ENCODE measurements at regions not wholly inside any gene's neighbourhood (a gene's known extent, or its start where the extent isn't known, plus 50 kb on each side); places are given as distances from the start of the nearest gene placed in this dataset.
"Not testable (repeated sequence)": the region's sequence is repeated elsewhere in the genome, so short reads cannot be mapped to it uniquely, and the experiment has no call there.

DNA sequence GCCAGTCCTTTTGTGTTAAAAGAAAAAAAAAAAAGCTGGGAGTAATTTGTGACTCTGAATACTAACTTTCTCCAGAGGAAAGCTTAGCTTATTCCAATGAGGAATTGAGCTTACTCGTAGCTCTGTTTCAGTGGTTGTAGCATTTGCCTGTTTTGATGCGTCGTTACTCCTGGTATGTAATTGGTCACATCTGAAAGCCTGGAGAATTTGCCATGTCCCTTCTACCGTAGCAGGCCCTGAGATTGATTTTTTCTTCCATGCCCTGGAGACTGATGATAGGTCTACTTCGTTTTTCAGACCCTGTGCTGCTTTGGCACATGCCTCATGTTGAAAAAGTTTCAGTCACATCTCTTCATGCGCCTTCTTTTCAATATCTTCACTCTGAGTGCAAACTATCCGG lies 1103.0 kb downstream of the PLA2G4A start:
- no peak for DNase-seq

- no peak for DNase-seq
Observed at GRCh38 chr1:187933562-187934419, 1105.0 kb downstream of the PLA2G4A start.

DNA sequence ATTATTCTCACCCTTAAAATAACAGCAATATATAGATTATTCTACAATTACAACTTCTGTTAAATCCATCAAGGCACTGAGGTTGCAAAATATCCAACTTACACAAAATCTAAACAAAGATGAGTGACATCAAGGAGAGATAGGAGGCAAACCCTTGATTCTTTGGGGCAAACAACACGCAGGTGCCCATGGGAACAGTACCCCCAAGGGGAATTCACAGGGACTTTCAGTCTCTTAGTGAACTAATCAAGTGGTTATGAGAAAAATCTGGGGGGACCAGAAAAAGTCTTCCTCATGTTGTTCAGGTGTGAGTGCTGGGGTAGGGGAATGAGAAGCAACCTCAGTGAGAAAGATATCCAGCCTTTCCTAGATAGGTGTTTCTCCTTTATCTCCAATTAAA lies 1107.9 kb downstream of the PLA2G4A start:
- no peak for DNase-seq

DNA sequence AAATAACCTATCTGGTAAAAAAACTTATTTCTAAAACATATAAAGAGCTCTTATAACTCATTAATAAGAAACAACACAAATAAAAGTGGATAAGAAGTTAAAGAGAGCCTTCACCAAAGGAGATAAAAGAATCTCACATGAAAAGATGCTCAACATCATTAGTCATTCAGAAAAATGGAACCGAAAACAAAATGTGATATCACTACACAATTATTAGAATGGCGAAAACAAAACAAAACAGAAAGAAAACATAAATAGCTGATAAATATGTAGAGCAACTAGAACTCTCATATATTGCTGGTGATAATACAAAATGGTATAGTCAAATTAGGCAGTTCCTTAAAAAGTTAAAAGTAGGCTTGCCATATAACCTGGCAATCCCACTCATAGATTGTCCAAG lies 1109.3 kb downstream of the PLA2G4A start:
- no peak for DNase-seq

GRCh38 chr1:187942986-187943385 lies 1114.2 kb downstream of the PLA2G4A start:
- DNase-seq = no peak

DNA sequence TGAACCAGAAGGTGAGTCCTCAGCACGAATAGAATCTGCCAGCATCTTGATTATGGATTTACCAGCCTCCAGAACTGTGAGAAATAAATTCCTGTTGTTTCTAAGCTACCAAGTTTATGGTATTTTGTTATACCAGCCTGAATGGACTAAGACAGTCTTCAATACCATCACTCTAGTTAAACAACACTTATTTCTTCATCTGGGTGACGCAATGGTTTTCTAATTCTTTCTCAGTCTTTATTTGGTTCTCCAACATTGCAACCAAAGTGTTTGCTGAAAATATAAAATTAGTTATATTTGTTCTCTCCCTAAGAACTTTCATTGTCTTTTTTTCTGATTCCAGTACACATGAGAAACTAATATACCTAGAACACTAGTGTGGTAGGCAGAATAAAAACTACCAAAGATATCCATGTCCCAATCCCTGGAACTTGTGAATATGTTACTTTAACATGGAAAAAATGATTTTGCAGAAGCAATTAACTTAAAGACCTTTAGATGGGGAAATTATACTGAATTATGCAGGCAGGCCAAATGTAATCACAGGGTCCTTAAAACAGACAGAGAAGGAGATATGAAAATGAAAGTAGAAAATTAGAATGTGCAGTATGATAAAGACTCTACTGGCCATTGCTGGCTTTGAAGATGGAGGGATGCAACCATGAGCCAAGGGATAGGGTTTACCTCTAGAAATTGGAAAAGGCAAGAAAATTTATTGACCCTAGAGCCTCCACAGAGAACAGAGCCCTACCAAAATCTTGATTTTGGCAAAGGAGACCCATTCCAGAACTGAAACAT lies 1115.1 kb downstream of the PLA2G4A start:
- no peak for DNase-seq

DNA sequence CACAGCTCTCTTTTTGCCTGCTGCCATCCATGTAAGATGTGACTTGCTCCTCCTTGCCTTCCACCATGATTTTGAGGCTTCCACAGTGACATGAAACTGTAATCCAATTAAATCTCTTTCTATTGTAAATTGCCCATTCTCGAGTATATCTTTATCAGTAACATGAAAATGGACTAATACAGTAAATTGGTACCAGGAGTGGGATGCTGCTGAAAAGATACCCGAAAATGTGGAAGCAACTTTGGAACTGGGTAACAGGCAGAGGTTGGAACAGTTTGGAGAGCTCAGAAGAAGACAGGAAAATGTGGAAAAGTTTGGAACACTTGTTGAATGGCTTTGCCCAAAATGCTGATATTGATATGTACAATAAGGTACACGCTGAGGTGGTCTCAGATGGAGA lies 1117.9 kb downstream of the PLA2G4A start:
- not testable (repeated sequence) for DNase-seq

GRCh38 chr1:187947359-187947758 lies 1118.6 kb downstream of the PLA2G4A start:
- no peak for DNase-seq

GRCh38 chr1:187948170-187948794 lies 1119.5 kb downstream of the PLA2G4A start:
- no peak for DNase-seq

DNA sequence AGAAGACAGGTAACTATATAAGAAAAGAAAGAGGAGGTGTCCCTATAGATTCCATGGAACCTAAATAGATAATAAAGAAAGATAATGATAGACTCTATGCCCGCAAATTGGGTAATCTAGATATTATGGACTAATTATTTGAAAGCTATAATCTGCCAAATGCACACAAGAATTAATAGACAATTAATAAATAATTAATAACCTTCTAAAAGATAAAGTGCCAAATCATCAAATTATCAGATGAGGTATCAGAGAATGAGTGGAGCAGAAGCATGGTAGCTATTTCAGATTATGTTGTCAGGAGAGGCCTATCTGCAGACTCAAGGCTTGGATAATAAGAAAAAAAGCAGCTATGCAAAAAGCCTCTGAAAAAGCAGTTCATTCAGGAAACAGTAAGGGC lies 1120.8 kb downstream of the PLA2G4A start:
- DNase-seq = no peak

DNA sequence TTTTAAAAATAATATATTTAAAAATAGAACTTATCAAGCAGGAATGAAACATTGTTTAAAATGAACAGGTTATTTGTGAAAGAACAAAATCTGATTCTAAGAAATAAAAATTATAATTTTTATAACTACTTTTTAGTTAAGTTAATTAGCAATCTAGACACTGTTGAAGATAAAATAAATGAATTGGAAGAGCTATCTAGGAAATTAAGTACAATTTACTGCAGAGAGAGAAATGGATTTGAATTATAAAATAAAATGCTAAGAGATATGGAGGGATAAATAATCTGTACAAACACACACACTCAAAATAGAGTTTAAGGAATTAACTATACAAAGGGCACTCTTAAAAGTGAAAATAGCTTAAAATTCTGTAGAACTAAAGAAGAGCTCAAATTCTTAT lies 1123.1 kb downstream of the PLA2G4A start:
- no peak for DNase-seq

DNA sequence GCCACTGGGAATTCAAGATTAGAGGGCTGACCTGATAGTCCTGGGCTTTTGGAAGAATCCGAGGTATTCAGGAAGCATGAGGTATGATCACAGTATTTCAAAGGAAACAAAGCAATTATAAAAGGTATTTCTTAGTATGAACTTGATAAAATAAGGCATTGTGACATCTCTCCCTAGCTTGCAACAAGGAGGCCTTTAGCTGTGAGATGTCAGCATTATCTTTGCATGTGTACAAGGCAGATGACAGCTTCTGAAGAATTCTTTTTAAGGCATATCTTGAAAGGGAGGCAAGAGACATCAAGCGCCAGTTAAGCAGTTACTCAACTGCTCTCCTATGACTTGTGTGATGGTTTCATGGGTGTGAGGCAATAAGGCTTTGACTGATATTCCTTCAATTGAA lies 1123.7 kb downstream of the PLA2G4A start:
- no peak for DNase-seq

- DNase-seq = no peak
Observed at GRCh38 chr1:187956975-187957374, 1128.2 kb downstream of the PLA2G4A start.

DNA sequence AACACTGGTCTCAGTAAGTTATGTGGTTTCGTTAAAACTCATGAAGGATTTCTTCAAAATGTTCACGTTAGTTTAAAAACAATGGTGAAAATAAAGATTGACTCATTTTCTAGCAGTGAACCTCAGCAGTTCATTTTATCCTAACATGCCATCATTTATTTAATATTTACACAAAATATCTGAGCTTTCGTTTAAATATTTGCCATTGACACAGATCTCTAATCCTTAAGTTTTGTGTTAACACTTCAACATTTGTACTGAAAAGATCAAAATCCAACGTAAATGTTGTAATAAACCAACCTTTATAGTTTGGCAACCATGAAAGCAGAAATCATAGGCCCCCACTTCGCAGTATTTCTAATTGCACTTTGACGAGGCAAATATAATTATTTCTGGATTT lies 1129.5 kb downstream of the PLA2G4A start:
- DNase-seq = no peak

GRCh38 chr1:187959062-187959461 lies 1130.3 kb downstream of the PLA2G4A start:
- DNase-seq = no peak

GRCh38 chr1:187960125-187960638 lies 1131.4 kb downstream of the PLA2G4A start:
- DNase-seq = no peak

DNA sequence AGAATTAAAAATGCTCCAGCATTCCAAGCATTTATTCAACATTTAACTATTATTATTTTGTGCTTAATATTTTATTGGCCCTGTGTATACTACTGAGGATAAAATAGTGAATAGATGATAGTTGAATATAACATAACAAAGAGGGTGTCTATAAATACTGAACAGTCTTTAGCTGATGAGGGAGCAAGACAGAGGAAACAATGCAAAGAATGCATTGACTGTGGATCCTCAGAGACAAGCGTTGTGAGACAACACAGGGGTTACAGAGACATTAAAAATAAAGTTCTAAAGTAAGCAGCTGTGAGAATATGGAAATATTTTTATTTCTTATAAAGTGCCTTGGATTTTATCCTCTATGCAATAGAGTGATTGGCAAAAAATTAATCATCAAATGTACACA lies 1133.1 kb downstream of the PLA2G4A start:
- no peak for DNase-seq

GRCh38 chr1:187971851-187972250 lies 1143.1 kb downstream of the PLA2G4A start:
- DNase-seq = no peak

DNA sequence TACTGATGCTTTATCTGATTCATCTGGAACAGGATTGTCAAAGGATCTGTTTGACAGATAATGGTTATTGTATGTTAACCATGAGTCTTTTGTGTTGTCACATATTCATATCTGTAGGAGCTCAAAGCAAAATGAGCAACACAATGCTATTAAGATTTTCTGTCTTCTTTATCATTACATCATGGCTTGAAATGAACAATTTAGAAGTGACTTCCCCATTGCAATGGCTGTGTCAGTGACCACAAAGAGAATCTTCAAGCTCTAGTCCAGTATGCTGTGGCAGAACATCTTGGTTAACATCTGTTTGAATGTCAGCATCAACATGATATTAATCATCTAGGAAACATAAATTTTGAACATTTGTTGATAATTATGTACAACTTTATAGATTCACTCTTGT lies 1148.5 kb downstream of the PLA2G4A start:
- no peak for DNase-seq

- DNase-seq = no peak
Observed at GRCh38 chr1:187985145-187985896, 1156.6 kb downstream of the PLA2G4A start.

GRCh38 chr1:187985897-187986654 lies 1157.3 kb downstream of the PLA2G4A start:
- no peak for DNase-seq

- DNase-seq = no peak
Observed at GRCh38 chr1:187987236-187987776, 1158.6 kb downstream of the PLA2G4A start.
